ENCODE measurements at regions not wholly inside any gene's neighbourhood (a gene's known extent, or its start where the extent isn't known, plus 50 kb on each side); places are given as distances from the start of the nearest gene placed in this dataset.
"Not testable (repeated sequence)": the region's sequence is repeated elsewhere in the genome, so short reads cannot be mapped to it uniquely, and the experiment has no call there.

- DNase-seq (ENCODE audit: low read depth in 4 of 4, low spot score in 3 of 4): no peak
Measured at GRCh38 chr2:84065857-84066256, 393.2 kb downstream of the SUCLG1 start.

- DNase-seq (ENCODE audit: low read depth in 4 of 4, low spot score in 3 of 4): no peak
Measured at GRCh38 chr2:84057917-84058560, 401.0 kb downstream of the SUCLG1 start.

GRCh38 chr2:84055816-84056215 lies 403.3 kb downstream of the SUCLG1 start:
- no peak for DNase-seq (ENCODE audit: low read depth in 4 of 4, low spot score in 3 of 4)

- not testable (repeated sequence) for DNase-seq (ENCODE audit: low read depth in 4 of 4, low spot score in 3 of 4)
Measured at GRCh38 chr2:84054577-84054976, 404.5 kb downstream of the SUCLG1 start.

GRCh38 chr2:84052913-84053312 lies 406.2 kb downstream of the SUCLG1 start:
- DNase-seq (ENCODE audit: low read depth in 4 of 4, low spot score in 3 of 4): no peak

GRCh38 chr2:84052043-84052442 lies 407.0 kb downstream of the SUCLG1 start:
- no peak for DNase-seq (ENCODE audit: low read depth in 4 of 4, low spot score in 3 of 4)

GRCh38 chr2:84048964-84049363 lies 410.1 kb downstream of the SUCLG1 start:
- no peak for DNase-seq (ENCODE audit: low read depth in 4 of 4, low spot score in 3 of 4)

- DNase-seq (ENCODE audit: low read depth in 4 of 4, low spot score in 3 of 4): no peak
Measured at GRCh38 chr2:84041506-84041905, 417.6 kb downstream of the SUCLG1 start.

GRCh38 chr2:84040281-84040680 lies 418.8 kb downstream of the SUCLG1 start:
- DNase-seq (ENCODE audit: low read depth in 4 of 4, low spot score in 3 of 4): no peak

- peak in 3 of 4 donors; percentile 7 to 23 (median 12) for DNase-seq (ENCODE audit: low read depth in 4 of 4, low spot score in 3 of 4)
Measured at GRCh38 chr2:84038866-84039265, 420.2 kb downstream of the SUCLG1 start.

- DNase-seq (ENCODE audit: low read depth in 4 of 4, low spot score in 3 of 4): no peak
Measured at GRCh38 chr2:84033347-84033974, 425.6 kb downstream of the SUCLG1 start.

GRCh38 chr2:84031312-84032050 lies 427.6 kb downstream of the SUCLG1 start:
- DNase-seq (ENCODE audit: low read depth in 4 of 4, low spot score in 3 of 4): no peak

GRCh38 chr2:84029903-84030575 lies 429.0 kb downstream of the SUCLG1 start:
- no peak for DNase-seq (ENCODE audit: low read depth in 4 of 4, low spot score in 3 of 4)

GRCh38 chr2:84026818-84027217 lies 432.3 kb downstream of the SUCLG1 start:
- no peak for DNase-seq (ENCODE audit: low read depth in 4 of 4, low spot score in 3 of 4)

GRCh38 chr2:84022810-84023431 lies 436.2 kb downstream of the SUCLG1 start:
- peak in 3 of 4 donors; percentile 36 to 49 (median 41) for DNase-seq (ENCODE audit: low read depth in 4 of 4, low spot score in 3 of 4)

- no peak for DNase-seq (ENCODE audit: low read depth in 4 of 4, low spot score in 3 of 4)
Measured at GRCh38 chr2:84017010-84017409, 442.1 kb downstream of the SUCLG1 start.

GRCh38 chr2:84016183-84016582 lies 442.9 kb downstream of the SUCLG1 start:
- no peak for DNase-seq (ENCODE audit: low read depth in 4 of 4, low spot score in 3 of 4)

- DNase-seq (ENCODE audit: low read depth in 4 of 4, low spot score in 3 of 4): no peak
Measured at GRCh38 chr2:83997889-83998288, 461.2 kb downstream of the SUCLG1 start.

GRCh38 chr2:83994633-83995179 lies 464.4 kb downstream of the SUCLG1 start:
- no peak for DNase-seq (ENCODE audit: low read depth in 4 of 4, low spot score in 3 of 4)

GRCh38 chr2:83993873-83994632 lies 465.0 kb downstream of the SUCLG1 start:
- no peak for DNase-seq (ENCODE audit: low read depth in 4 of 4, low spot score in 3 of 4)

All from right renal pelvis (tissue), 4 donors.